ENCODE measurements at regions not wholly inside any gene's neighbourhood (a gene's known extent, or its start where the extent isn't known, plus 50 kb on each side); places are given as distances from the start of the nearest gene placed in this dataset.
"Not testable (repeated sequence)": the region's sequence is repeated elsewhere in the genome, so short reads cannot be mapped to it uniquely, and the experiment has no call there.

GRCh38 chr3:178217479-178217878, 318.8 kb upstream of the KCNMB2 start:
- H3K36me3 ChIP-seq = no peaks in the 10 kb centered on the region
- in situ Hi-C loops (cut with MboI; ENCODE audit: low sequenced_read_pairs in 4 of 4) = no loop called here
- H3K9me3 ChIP-seq = no peaks in the 10 kb centered on the region
- no peaks in the 10 kb centered on the region for H3K4me1 ChIP-seq
- intact Hi-C loops (cut with DNase I; ENCODE audit: low total_unique reads) = no loop called here
- ATAC-seq (no peak), DNase-seq (no peak)
- TF ChIP-seq, protein P1, sequence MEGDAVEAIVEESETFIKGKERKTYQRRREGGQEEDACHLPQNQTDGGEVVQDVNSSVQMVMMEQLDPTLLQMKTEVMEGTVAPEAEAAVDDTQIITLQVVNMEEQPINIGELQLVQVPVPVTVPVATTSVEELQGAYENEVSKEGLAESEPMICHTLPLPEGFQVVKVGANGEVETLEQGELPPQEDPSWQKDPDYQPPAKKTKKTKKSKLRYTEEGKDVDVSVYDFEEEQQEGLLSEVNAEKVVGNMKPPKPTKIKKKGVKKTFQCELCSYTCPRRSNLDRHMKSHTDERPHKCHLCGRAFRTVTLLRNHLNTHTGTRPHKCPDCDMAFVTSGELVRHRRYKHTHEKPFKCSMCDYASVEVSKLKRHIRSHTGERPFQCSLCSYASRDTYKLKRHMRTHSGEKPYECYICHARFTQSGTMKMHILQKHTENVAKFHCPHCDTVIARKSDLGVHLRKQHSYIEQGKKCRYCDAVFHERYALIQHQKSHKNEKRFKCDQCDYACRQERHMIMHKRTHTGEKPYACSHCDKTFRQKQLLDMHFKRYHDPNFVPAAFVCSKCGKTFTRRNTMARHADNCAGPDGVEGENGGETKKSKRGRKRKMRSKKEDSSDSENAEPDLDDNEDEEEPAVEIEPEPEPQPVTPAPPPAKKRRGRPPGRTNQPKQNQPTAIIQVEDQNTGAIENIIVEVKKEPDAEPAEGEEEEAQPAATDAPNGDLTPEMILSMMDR (IDR thresholded peaks at IDR 0.05 in 4 of 5, conservative IDR thresholded peaks at IDR 0.05 in 1 of 5) = no peak
- TF ChIP-seq POLR2A (IDR thresholded peaks at IDR 0.05) = no peak
- H3K4me3 ChIP-seq = no peak overlapping the region
- H3K27me3 ChIP-seq = no peaks in the 10 kb centered on the region
- H3K27ac ChIP-seq = no peak overlapping the region

DNA sequence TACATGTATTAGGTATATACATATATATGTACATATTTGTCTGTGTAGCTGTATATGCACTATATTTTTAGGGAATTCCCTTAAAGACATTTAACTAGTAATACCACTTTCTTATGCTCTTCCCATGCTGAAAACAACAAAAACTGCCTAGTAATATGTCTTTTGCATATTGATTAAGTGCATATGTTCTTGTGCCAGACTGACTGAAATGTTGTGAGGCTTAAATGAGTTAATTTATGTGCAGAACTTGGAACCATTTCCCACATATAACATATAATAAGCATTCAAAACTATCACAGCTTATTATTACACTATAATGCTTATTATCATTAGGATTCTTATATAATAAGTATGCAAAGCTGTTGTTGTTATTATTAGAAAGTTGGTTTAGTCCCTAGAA, 318.0 kb upstream of the KCNMB2 start:
- in situ Hi-C loops (cut with MboI; ENCODE audit: low sequenced_read_pairs in 4 of 4) (no loop called here), intact Hi-C loops (cut with DNase I; ENCODE audit: low total_unique reads) (no loop called here)
- no peak for TF ChIP-seq POLR2A (IDR thresholded peaks at IDR 0.05)
- TF ChIP-seq, protein P1 (IDR thresholded peaks at IDR 0.05 in 4 of 5, conservative IDR thresholded peaks at IDR 0.05 in 1 of 5) = no peak
- no peak overlapping the region for H3K4me3 ChIP-seq
- no peaks in the 10 kb centered on the region for H3K4me1 ChIP-seq
- H3K27me3 ChIP-seq = no peaks in the 10 kb centered on the region
- DNase-seq = no peak
- H3K36me3 ChIP-seq = no peaks in the 10 kb centered on the region
- ATAC-seq = no peak
- no peaks in the 10 kb centered on the region for H3K9me3 ChIP-seq
- H3K27ac ChIP-seq = no peak overlapping the region

DNA sequence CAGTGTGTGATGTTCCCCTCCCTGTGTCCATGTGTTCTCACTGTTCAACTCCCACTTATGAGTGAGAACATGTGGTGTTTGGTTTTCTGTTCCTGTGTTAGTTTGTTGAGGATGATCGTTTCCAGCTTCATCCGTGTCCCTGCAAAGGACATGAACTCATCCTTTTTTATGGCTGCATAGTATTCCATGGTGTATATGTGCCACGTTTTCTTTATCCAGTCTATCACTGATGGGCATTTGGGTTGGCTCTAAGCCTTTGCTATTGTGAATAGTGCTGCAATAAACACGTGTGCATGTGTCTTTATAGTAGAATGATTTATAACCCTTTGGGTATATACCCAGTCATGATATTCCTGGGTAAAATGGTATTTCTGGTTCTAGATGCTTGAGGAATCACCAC, 316.6 kb upstream of the KCNMB2 start:
- H3K4me1 ChIP-seq; H3K4me3 ChIP-seq; H3K9me3 ChIP-seq; DNase-seq; in situ Hi-C loops (cut with MboI; ENCODE audit: low sequenced_read_pairs in 4 of 4); intact Hi-C loops (cut with DNase I; ENCODE audit: low total_unique reads); H3K27ac ChIP-seq; ATAC-seq; H3K27me3 ChIP-seq; H3K36me3 ChIP-seq: not testable (repeated sequence)

GRCh38 chr3:178223876-178224275, 312.4 kb upstream of the KCNMB2 start:
- Histone ChIP-seq H3K36me3 (no peaks in the 10 kb centered on the region), H3K27me3 (no peaks in the 10 kb centered on the region), H3K9me3 (no peaks in the 10 kb centered on the region), H3K4me1 (no peaks in the 10 kb centered on the region), H3K4me3 (no peak overlapping the region), H3K27ac (no peak overlapping the region)
- in situ Hi-C loops (cut with MboI; ENCODE audit: low sequenced_read_pairs in 4 of 4) (no loop called here), intact Hi-C loops (cut with DNase I; ENCODE audit: low total_unique reads) (no loop called here)
- DNase-seq (no peak), ATAC-seq (no peak)
- TF ChIP-seq POLR2A (IDR thresholded peaks at IDR 0.05) = no peak
- TF ChIP-seq, protein P1 (IDR thresholded peaks at IDR 0.05 in 4 of 5, conservative IDR thresholded peaks at IDR 0.05 in 1 of 5) = no peak

GRCh38 chr3:178226094-178226493, 310.1 kb upstream of the KCNMB2 start:
- Histone ChIP-seq H3K4me1 (no peaks in the 10 kb centered on the region), H3K27me3 (no peaks in the 10 kb centered on the region), H3K36me3 (no peaks in the 10 kb centered on the region), H3K27ac (no peak overlapping the region), H3K9me3 (no peaks in the 10 kb centered on the region), H3K4me3 (no peak overlapping the region)
- no peak for DNase-seq
- TF ChIP-seq POLR2A (IDR thresholded peaks at IDR 0.05) = no peak
- TF ChIP-seq, protein P1 (IDR thresholded peaks at IDR 0.05 in 4 of 5, conservative IDR thresholded peaks at IDR 0.05 in 1 of 5) = no peak
- intact Hi-C loops (cut with DNase I; ENCODE audit: low total_unique reads) = no loop called here
- in situ Hi-C loops (cut with MboI; ENCODE audit: low sequenced_read_pairs in 4 of 4) = no loop called here
- no peak for ATAC-seq
